Right ventricle myocardium superior (tissue), 1 donor: ENCODE measurements at regions not wholly inside any gene's neighbourhood (a gene's known extent, or its start where the extent isn't known, plus 50 kb on each side); places are given as distances from the start of the nearest gene placed in this dataset.

ENCODE experiments used
- ATAC-seq: fragments of 200-7000 bp; cut with Tn5 transposase; one replicate; pipeline ENCODE4 v1.9.1; 2020; ENCODE audit warnings: mild to moderate bottlenecking; ENCODE audit not compliant: poor library complexity
- DNase-seq: peaks from one replicate; pipeline ENCODE4 v3.0.0-alpha.2; 2020
- intact Hi-C: fragments of 100-400 bp; cut with DNase I; formaldehyde crosslinking; loops from one replicate; pipeline ENCODE4 v1.11.2; 2022
- donor health status: DM: no; HTN: yes; CAD: no; lungs with severe emphysema.

GRCh38 chr3:18623220-18623619 lies 198.1 kb upstream of the SATB1 start:
- ATAC-seq = no peak
- intact Hi-C loops = no loop called here

GRCh38 chr3:18618723-18619122 lies 193.6 kb upstream of the SATB1 start:
- DNase-seq (no peak), ATAC-seq (no peak)
- intact Hi-C loops = no loop called here

More at GRCh38 chr3:18623220-18623619, 198.1 kb upstream of the SATB1 start:
- DNase-seq = no peak

GRCh38 chr3:18611991-18612390 lies 186.9 kb upstream of the SATB1 start:
- no peak for DNase-seq
- ATAC-seq = no peak
- intact Hi-C loops = no loop called here

GRCh38 chr3:18609187-18609586 lies 184.0 kb upstream of the SATB1 start:
- DNase-seq (no peak), ATAC-seq (no peak)
- intact Hi-C loops = no loop called here

- DNase-seq (no peak), ATAC-seq (no peak)
- intact Hi-C loops = no loop called here
These were observed 172.8 kb upstream of the SATB1 start for GRCh38 chr3:18597919-18598318.

- intact Hi-C loops = no loop called here
- DNase-seq = no peak
- ATAC-seq = no peak
These were observed 168.1 kb upstream of the SATB1 start for GRCh38 chr3:18593231-18593630.

GRCh38 chr3:18591120-18591519 lies 166.0 kb upstream of the SATB1 start:
- ATAC-seq = no peak
- no peak for DNase-seq
- intact Hi-C loops = no loop called here

- ATAC-seq (no peak), DNase-seq (no peak)
- intact Hi-C loops = no loop called here
These were observed 160.9 kb upstream of the SATB1 start for GRCh38 chr3:18586076-18586475.

GRCh38 chr3:18585004-18585968 lies 160.1 kb upstream of the SATB1 start:
- intact Hi-C loops = no loop called here
- DNase-seq (no peak), ATAC-seq (no peak)

- ATAC-seq (no peak), DNase-seq (no peak)
- intact Hi-C loops = no loop called here
These were observed 155.1 kb upstream of the SATB1 start for GRCh38 chr3:18580268-18580667.

- ATAC-seq = no peak
- intact Hi-C loops = no loop called here
- DNase-seq = no peak
These were observed 154.5 kb upstream of the SATB1 start for GRCh38 chr3:18579661-18580060.

GRCh38 chr3:18575573-18575972 lies 150.4 kb upstream of the SATB1 start:
- DNase-seq (no peak), ATAC-seq (no peak)
- intact Hi-C loops = no loop called here

- DNase-seq (no peak), ATAC-seq (no peak)
- intact Hi-C loops = no loop called here
These were observed 147.7 kb upstream of the SATB1 start for GRCh38 chr3:18572809-18573208.

- intact Hi-C loops = no loop called here
- ATAC-seq (no peak), DNase-seq (no peak)
These were observed 142.2 kb upstream of the SATB1 start for GRCh38 chr3:18567293-18567692.

GRCh38 chr3:18562364-18563154 lies 137.4 kb upstream of the SATB1 start:
- ATAC-seq (no peak), DNase-seq (no peak)
- intact Hi-C loops = no loop called here

GRCh38 chr3:18559331-18559842 lies 134.2 kb upstream of the SATB1 start:
- intact Hi-C loops = loop anchor here (5.0 kb wide), 1 partner anchor 428 kb away; no protein-coding TSS in a partner anchor
- DNase-seq (no peak), ATAC-seq (peak; percentile 67)

- intact Hi-C loops = loop anchor here (5.0 kb wide), 1 partner anchor 429 kb away; no protein-coding TSS in a partner anchor
- ATAC-seq (no peak), DNase-seq (no peak)
These were observed 133.4 kb upstream of the SATB1 start for GRCh38 chr3:18558507-18558906.

GRCh38 chr3:18557216-18557615 lies 132.1 kb upstream of the SATB1 start:
- no peak for ATAC-seq
- DNase-seq = no peak
- intact Hi-C loops = loop anchor here (5.0 kb wide), 1 partner anchor 430 kb away; no protein-coding TSS in a partner anchor

GRCh38 chr3:18556503-18557135 lies 131.5 kb upstream of the SATB1 start:
- no peak for ATAC-seq
- intact Hi-C loops = loop anchor here (5.0 kb wide), 1 partner anchor 431 kb away; no protein-coding TSS in a partner anchor
- DNase-seq = no peak
